GM18508 (cell line): ENCODE measurements at regions not wholly inside any gene's neighbourhood (a gene's known extent, or its start where the extent isn't known, plus 50 kb on each side); places are given as distances from the start of the nearest gene placed in this dataset.

Source experiments
- ATAC-seq: cut with Tn5 transposase; IDR thresholded peaks from one replicate; pipeline ENCODE4 v1.9.1; 2021; ENCODE audit warnings: moderate number of reproducible peaks; ENCODE audit not compliant: insufficient read depth, unreplicated experiment

- no peak for ATAC-seq
Observed at GRCh38 chr4:30783751-30784150, 63.6 kb downstream of the PCDH7 start.

DNA sequence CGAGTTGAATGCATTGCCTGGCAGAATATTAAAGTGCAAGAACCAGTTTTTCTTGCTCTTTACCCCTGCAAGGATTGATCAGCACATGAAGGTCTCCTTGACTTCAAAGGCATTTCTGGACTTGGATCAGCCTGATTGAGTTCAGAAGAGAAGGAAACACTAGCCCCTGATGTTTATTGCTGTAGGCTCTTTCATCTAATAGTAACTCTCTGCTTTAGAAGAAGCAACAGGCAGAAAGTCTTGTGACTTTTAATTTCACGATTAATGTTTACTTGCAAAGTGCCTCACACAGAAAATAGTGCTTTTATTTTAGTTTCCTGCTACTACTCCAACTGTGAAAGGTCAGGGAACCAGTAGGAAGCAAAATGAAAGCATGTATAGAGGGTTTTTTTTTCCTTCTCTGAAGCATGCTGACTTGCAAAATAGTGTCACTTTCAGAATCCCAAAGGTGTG, 69.1 kb downstream of the PCDH7 start:
- ATAC-seq = no peak

DNA sequence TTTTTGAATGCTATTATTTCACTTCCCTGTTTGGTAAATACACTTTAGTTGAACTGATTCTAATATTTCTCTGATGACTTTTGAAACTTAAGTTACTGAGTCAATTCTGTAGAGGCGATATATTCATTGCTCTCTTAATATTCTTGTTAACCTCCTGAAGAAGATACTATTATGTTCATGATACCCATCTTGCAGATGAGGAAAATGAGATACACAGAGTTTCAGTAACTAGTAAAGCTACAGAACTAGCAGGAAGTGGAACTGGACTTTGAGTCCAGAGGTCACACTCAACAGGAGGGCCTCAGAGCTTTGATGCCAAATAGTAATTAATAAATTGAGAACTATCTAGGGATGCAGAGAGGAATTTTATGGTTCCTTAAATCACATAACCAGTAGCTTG, 70.0 kb downstream of the PCDH7 start:
- ATAC-seq = no peak

DNA sequence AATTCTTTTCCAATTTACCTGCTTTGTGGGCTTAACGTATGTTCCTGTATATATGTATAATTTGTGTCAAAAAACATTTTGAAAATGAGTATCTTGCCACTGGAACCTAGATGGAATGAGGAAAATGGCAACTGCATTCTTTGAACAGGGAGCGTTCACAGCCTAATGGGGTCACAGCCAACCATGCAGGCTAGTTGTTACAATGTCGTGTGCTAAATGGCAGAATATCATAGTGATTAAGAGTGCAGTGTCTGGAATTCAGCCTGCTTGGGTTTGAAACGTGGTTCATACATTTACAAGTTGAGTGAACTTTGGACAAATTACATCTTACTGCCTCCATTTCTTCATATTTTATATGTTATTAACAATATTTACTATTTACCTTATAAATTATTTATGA, 70.8 kb downstream of the PCDH7 start:
- ATAC-seq = no peak

DNA sequence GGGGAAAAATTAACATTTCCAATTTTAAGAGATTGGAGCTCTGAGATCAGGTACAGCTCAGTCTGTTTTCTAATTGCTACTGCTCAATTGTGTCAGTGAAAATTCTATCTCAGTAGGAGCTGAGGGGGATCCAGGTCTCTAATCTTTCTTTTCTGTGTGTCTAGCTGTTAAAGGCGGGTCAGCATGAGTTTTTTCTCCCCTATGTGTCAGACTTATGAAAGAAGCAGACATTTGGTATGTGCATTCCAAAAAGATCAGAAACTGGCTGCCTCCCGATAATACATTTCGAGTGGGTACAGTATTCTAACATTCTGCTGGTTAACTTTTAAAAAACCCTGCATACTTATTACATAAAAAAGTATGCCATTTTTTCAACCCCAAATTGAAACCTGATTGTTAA, 72.4 kb downstream of the PCDH7 start:
- no peak for ATAC-seq

DNA sequence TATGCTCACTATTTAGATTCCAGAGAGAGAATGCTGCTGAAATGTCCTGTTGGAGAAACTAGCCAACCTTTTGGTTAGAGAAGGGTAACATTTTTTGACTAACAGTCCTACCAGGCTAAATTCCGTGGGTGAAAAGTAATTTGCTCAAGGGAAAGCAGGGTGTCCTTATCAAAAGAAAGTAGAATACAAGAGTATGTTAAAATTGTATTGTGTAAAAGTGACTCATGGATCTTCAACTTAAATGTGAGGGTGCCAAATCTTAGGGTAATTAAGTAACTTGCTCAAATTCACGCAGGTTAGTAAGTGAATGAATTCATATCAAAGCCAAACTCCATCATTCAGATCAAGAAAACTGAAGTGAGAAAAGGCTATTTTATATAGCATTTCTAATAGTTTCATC, 81.7 kb downstream of the PCDH7 start:
- no peak for ATAC-seq

DNA sequence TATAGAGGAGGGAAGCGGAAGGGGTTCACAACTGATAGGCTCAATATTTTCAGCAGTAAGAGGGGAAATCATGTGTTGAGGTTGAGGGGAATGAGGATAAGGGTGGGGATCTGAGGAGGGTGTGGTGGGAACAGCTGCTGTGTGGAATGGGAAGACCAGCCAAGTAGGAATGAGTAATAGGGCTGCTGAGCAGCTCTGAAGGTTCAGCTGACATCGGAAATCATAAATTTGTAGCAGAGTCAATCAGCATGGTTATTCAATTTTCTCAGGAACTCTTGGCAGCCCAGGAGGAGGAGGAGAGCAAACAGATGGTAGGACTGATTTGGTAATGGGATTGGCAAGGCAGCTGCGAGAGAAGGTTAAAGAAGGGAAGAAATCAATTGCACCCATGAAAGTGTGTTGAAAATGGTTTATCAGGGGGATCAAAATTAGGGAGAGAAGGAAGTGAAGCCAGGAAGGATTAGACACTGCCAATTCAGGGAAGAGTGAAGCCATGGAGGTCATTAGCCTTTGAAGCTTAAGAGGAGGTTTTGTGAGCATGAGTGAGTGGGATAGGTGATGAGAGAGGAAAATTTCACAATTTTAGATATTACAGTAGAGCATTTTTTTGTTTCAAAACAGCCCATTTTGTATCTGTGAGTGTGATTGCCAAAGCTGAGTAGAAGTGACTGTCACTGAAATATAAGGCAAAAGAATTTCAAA, 82.6 kb downstream of the PCDH7 start:
- no peak for ATAC-seq

GRCh38 chr4:30808276-30808675, 88.1 kb downstream of the PCDH7 start:
- ATAC-seq = no peak

- no peak for ATAC-seq
Observed at GRCh38 chr4:30811296-30811695, 91.1 kb downstream of the PCDH7 start.

DNA sequence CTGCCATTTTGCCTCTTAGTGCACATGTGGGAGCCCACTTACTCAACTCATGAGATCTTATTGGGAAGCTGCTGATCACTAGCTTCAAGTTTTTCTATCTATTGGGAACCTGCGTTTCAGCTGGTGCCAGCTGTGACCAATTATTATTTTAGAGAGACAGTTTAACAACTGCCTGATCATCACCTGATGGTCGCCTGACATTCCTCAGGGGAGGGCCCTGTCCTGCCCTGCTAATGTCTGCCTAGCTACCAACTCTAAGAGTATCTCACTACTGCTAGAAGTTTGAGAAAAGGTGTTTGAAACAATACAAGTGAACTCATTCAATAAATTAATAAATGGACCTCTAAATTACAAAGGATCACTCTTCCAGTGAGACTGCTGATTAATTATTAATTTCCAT, 95.5 kb downstream of the PCDH7 start:
- ATAC-seq = no peak

- ATAC-seq = no peak
Observed at GRCh38 chr4:30817447-30817846, 97.3 kb downstream of the PCDH7 start.

GRCh38 chr4:30818541-30818940, 98.4 kb downstream of the PCDH7 start:
- ATAC-seq = no peak

- no peak for ATAC-seq
Observed at GRCh38 chr4:30821275-30821674, 101.1 kb downstream of the PCDH7 start.

DNA sequence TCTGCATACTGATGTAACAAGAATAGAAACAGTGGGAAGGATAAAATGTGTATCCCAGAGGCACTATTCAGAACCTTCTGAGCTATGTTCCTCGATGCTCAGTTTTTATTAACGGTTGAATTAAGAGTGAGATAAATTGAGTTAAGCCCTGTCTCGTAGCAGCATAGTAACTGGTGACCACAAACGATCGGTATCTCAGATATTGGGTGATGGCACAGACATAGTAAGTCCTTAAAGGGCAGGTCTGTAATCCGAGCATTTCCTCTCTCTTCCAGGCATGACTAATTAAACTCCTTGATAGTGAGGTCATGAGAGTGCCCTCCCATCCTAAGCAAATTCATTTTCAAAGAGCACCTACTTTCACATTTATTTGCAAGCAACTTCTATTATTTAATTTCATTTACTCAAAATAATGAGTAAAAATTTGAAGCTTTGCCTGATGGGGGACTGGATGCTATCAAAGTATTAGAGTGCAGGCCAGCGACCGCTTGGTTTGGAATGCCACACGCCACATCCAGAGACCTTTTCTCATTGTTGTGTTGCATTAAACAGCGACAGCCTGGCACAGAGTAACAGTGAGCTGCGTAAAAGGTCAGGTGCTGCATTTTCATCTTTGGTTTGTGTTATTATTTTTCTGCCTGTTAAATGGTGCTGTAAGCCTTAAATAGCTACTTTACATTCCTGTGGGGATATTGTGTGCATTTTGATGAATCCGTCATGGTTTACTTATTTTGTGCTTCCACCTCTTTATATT, 101.9 kb downstream of the PCDH7 start:
- no peak for ATAC-seq

GRCh38 chr4:30822911-30823551, 102.9 kb downstream of the PCDH7 start:
- no peak for ATAC-seq

GRCh38 chr4:30825008-30825770, 105.0 kb downstream of the PCDH7 start:
- no peak for ATAC-seq

DNA sequence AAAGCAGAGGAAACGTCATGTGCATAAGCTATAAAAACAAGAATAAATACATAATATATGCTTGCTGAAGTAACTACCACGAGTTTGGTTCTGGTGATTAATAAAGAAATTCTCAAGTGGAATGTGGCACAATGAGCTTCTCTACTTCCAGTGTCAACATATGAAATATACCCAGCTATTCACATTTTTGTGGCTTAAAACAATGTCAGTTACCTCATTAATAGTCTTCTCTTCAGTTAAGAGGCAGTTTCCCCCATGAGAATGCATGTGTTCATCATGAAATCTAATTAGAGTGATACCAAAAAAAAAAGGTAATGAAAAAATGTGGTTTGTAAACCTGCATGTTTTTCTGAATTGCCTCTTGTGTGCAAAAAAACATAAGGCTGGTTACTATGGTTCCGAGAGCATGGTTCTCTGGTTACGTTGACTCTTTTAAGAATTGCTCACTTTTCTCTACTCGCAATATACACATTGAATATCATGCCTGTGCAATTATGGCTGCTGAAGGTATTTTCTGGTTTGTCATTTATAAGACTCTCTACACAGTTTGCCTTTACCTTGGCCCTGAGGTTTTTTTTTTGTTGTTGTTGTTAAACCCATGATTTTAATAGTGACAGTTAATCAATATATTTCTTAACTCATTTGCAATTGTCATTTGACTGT, 108.2 kb downstream of the PCDH7 start:
- no peak for ATAC-seq

DNA sequence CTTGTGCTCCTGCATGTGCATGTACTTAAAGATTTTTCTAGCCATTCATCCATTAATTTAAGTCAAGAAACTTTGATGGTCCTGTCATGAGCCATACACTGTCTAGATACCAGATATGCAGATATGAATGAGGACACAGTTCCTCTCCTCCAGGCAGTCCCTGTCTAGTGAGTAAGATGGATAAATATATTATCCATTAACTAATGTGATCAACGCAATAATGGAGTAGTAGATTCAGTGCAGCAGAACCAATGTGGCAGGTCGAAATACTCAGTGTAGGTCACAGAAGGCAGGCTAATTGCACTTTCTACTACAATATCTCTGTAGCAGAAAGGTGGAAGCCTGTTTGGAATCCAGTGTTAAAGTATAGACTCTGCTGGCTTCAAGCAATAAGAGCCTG, 112.5 kb downstream of the PCDH7 start:
- no peak for ATAC-seq

DNA sequence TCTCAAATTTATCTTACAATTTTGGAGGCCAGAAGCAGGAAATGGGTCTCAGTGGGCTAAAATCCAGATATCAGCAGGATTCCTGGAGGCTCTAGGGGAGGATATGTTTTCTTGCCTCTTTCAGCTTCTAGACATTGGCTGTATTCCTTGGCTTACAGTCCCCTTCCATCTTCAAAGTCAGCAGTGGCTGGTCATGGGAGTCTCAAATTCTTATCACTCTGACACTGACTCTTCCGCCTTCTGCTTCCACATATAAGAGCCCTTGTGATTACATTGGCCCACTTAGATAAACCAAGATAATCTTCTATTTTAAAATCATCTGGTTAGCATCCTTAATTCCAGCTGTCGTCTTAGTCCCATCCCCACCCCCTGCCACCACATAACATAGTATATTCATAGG, 113.0 kb downstream of the PCDH7 start:
- no peak for ATAC-seq

DNA sequence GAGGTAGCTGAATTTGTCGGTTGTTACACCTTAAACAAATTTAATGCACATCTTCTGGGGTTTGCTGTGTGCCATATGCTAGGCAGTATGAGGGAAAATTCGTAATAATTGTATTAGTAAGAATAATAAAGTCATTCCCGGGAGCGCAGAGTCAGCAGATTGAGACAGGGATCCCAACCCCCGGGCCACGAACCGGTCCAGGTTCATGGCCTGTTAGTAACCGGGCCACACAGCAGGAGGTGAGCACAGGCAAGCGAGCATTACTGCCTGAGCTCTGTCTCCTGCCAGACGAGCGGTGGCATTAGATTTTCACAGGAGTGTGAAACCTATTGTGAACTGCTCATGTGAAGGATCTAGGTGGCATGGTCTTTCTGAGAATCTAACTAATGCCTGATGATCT, 114.9 kb downstream of the PCDH7 start:
- no peak for ATAC-seq
